ENCODE measurements at regions not wholly inside any gene's neighbourhood (a gene's known extent, or its start where the extent isn't known, plus 50 kb on each side); places are given as distances from the start of the nearest gene placed in this dataset.

GRCh38 chr13:31441800-31442510 lies 242.2 kb downstream of the B3GLCT start:
- no peak for DNase-seq (ENCODE audit: low read depth)

GRCh38 chr13:31442571-31442970 lies 242.8 kb downstream of the B3GLCT start:
- DNase-seq (ENCODE audit: low read depth), result no peak

DNA sequence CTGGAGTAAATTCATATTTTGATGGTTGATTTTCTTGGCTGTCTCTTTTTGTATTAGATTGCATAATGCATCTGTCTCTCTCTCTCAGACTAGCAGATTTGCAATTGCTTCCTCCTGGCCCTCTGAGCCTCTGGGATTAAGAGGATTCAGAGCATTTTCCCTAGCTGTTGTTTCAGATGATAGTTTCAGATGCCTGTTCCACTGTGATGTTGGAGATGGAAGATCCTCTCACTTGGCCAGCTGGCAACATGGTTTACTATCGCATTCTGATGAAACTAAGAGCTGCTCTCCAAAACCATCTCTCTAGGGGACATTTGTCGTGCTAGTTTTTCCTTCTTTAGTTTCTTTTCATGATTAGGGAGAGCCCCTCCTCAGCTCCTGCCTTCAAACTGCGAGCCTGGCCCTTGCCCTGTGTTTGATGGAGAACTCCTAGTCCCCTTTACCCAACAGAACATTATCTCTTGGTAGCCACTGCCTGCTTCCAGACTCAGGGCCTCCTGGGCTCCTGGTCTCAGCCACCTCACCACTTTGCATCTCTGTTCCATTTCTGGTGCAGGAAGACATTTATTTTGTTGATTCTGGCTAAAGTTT lies 244.6 kb downstream of the B3GLCT start:
- DNase-seq (ENCODE audit: low read depth), result no peak

DNA sequence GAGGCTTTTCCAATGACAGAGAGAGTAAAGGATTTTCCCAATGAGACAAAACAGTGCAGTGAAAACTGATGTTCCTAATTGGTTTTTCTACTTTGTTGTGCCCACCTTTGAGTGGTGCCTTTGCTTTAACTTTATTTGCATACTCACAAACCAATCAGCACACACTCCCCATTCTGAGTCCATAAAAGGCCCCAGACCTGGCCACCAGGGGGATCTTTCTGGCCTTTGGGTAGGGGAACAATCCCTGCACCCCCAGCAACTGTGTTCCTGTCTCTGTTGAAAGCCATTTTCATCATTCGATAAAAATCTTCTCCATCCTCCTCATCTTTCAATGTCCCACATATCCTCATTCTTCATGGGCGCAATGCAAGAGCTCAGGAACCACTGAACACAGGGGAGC lies 252.8 kb downstream of the B3GLCT start:
- DNase-seq (ENCODE audit: low read depth), result no peak

DNA sequence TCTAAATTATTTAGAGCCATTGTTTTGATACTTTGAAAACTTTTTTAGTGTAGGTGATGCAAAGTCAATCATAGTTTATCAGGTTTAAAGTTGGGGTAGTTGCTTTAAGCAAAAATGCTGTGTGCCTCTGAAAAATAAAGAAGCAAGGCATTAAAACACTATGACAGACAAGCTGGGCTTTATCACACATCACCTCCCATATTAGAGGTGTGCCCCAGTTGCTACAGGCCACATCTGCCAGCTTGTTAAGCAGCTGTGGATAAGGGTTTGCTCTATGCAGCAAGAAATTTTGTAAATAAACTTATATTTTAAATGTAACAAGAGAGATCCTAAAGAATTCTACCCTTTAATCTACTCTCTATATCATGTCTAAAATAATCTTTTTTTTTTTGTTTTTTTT lies 255.8 kb downstream of the B3GLCT start:
- DNase-seq (ENCODE audit: low read depth), result no peak

GRCh38 chr13:31456056-31456455 lies 256.3 kb downstream of the B3GLCT start:
- DNase-seq (ENCODE audit: low read depth), result no peak

DNA sequence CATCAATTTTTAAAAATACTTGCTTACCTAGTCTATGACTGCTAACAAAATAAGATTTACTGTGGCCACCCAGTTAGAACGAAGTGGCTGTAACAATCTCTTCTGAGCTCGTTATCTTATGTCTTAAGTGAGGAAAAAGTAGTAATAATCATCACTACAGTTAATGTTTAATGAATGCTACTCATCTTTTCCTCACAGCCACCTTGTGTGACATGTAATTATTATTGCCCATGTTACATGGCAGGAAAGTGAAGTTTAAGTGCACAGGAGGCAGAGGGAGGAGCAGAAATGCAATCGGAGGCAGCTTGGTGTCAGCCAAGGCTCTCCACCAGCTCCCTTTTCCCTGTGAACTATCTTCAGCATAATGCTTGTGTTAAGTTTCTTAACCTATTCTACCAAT lies 260.3 kb downstream of the B3GLCT start:
- no peak for DNase-seq (ENCODE audit: low read depth)

GRCh38 chr13:31461923-31462322 lies 262.1 kb downstream of the B3GLCT start:
- DNase-seq (ENCODE audit: low read depth), result no peak

- DNase-seq (ENCODE audit: low read depth), result no peak
Measured at GRCh38 chr13:31462766-31463165, 263.0 kb downstream of the B3GLCT start.

DNA sequence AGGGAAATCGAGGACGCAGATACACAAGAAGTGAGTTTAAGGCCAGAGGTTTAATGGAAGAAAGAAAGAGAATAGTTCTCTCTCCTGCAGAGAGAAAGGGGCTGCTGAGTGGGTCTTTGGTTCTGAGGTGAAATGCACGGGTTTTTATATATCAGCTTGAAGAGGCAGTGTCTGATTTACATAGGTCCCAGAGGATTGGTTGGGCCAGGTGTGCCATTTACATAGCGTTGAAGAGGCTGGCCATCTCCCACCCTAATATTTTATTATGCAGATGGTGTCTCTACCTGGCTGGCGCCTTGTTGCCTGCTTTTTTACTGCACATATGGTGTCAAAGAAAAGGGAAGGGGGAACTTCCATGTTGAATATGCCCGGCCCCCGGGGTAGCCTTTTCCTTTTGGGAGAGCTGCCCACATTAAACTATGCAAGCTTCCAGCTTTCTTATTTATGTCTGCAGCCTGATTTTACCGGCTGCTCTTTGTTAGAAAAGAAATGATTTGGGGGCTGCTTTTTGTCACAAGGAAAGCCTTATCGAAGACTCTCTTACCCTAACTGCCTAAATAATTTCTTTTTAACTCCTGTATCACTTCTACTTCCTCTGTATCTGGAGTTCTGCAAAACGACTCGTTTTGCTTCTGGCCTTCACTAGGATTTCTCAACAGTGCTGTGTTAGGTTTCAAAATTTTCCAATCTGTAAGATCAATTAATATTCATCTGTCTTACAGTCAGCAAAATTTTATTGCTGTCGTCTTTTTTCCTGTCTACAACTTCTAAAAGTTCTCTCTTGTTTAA lies 268.5 kb downstream of the B3GLCT start:
- no peak for DNase-seq (ENCODE audit: low read depth)

DNA sequence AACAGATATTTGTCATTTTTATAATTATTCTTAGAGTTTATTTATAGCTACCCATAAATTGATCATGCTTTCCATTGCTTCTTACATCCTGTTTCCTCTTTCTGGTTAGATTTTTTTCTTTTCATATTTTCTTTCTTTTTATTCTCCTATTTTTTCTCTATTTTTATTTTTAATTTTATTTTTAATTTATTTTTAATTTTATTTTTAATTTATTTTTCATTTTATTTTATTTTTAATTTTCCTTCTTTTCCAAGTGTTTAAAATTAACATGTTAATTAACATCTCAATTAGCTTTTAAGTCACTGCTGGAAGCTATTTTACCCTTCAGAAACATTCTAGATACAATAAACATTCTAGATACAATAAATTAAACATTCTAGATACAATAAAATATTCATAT lies 269.6 kb downstream of the B3GLCT start:
- no peak for DNase-seq (ENCODE audit: low read depth)

- no peak for DNase-seq (ENCODE audit: low read depth)
Measured at GRCh38 chr13:31476266-31476665, 263.1 kb upstream of the RXFP2 start.

DNA sequence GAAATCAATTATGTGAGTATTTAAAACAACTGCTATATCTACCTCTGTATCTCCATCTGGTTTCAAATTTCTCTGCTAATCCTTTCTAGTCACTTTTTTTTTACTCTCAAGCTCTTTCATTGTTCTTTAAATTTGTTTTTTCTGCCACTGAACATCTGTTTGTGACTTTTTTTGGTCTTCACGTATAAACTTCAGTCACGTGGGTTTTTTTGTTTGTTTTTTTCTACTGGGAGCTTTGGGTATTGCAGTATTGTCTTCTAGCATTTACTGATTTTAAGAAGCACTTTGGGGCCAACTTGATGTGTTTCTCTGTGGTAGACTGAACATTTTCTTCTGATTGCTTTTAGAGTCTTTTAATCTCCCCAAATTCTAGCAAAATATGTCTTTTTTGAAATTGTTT lies 262.6 kb upstream of the RXFP2 start:
- no peak for DNase-seq (ENCODE audit: low read depth)

DNA sequence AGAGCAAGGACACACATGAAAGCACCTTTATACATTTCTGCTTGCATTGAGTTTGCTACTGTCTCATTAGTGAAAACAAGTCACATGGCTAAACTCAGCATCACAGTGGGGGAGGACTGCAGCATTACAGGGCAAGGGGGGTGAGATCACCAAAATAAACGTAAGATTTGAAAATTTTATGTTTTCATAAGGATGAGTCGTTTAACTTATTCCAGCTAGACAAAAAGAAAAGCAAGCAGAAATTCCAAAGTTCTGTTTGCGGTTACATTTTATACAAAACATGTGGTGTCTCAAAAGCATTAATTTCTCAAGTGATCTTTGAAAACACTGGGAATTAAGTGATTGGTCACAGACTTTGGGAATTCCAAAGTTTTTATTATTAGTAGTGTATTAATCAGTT lies 261.4 kb upstream of the RXFP2 start:
- no peak for DNase-seq (ENCODE audit: low read depth)

GRCh38 chr13:31485183-31485582 lies 254.1 kb upstream of the RXFP2 start:
- DNase-seq (ENCODE audit: low read depth), result no peak

DNA sequence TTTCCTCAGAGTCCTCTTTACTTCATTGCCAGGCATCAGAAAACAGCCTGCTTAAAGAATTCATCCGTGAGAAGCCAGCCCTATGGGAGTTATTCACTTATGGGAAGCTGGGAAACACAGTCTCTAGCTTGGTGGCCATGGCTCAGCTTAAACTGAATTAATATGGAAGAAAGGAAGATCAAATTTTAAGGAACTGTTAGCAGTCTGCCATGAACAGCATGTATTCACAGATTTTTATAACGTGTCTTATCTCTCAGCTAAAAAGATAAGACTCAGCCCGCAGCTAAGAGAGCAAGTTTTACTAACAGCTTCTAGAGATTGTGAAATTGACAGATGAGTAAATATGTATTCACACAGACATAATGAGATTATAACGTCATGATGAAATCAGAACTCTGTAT lies 253.7 kb upstream of the RXFP2 start:
- DNase-seq (ENCODE audit: low read depth), result no peak

- no peak for DNase-seq (ENCODE audit: low read depth)
Measured at GRCh38 chr13:31495336-31495735, 244.0 kb upstream of the RXFP2 start.

GRCh38 chr13:31499274-31499673 lies 240.1 kb upstream of the RXFP2 start:
- no peak for DNase-seq (ENCODE audit: low read depth)

DNA sequence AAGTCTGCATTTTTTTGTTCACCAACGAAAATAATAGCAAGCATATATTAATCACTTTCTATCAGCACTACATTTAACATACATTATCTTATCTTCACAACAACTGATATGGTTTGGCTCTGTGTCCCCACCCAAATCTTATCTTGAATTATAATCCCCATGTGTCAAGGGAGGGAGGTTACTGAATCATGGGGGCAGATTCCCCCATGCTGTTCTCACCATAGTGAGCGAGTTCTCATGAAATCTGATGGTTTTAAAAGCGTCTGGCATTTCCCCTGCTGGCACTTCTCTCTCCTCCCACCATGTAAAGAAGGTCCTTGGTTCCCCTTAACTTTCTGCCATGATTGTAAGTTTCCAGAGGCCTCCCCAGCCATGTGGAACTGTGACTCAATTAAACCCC lies 235.7 kb upstream of the RXFP2 start:
- DNase-seq (ENCODE audit: low read depth), result no peak

DNA sequence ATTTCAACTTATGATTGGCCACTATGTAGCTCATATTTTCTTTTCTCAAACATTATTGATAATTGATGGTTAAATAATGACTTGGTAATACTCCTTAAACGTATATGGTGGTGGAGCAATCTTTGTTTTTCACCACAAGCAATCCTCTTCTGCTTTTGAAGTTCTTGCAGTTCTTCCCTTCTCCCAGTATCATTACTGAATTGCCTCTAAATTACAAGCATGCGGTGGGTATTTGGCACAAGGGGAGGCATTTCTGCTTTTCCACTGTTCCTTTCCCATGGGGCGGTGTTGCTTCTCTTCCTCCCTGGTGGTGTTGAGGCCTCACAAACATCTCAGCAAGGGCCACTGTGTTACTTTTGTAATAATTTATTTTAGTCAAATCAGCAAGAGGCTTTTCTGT lies 234.4 kb upstream of the RXFP2 start:
- no peak for DNase-seq (ENCODE audit: low read depth)

DNA sequence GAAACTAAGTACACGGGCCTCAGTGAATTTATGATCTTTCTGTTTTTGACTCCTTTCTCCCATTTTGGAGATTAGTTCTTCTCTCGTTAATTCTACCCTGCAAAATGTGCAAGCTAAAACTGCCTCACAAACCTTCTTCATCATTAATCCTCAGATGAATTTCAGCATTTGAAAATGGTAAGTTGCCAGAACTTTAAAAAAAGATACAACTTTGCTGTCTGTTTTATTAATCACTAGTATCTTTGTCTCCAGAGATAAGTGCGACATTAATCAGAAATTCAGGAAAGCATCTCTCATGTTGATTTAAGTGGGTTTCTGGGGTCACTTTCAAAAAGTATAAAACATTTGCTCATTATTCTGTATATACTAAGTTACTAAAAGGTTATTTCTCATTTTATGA lies 227.0 kb upstream of the RXFP2 start:
- DNase-seq (ENCODE audit: low read depth), result no peak

DNA sequence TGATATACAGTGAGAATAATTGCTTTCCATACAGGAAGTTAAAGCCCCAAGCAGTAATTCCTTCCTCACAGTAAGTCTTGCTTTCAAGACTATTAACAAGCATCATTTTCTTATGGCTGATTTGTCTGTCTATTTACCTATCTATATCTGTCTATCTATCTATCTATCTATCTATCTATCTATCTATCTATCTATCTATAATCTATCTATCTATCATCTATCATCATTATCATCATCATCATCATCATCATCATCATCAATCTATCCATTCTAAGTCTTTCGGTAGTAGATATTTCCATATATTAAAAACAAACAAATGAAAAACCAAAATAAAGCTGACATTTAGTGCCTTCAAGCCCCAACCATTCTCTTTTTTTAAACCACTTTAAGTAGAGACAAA lies 224.4 kb upstream of the RXFP2 start:
- DNase-seq (ENCODE audit: low read depth), result no peak

GRCh38 chr13:31515427-31515826 lies 223.9 kb upstream of the RXFP2 start:
- no peak for DNase-seq (ENCODE audit: low read depth)
